Skin epidermis (tissue), 12 donors: ENCODE measurements at regions not wholly inside any gene's neighbourhood (a gene's known extent, or its start where the extent isn't known, plus 50 kb on each side); places are given as distances from the start of the nearest gene placed in this dataset.

Source experiments
- H3K27ac ChIP-seq, 21 experiments: fragments of 200-600 bp; sonication (generic) in 11 of 21; one replicate each; pipeline ENCODE4 v1.5.0; 2020; ENCODE audit warnings: mild to moderate bottlenecking in 3 of 21, inconsistent platforms in 2 of 21, moderate library complexity in 2 of 21
- H3K4me3 ChIP-seq, 7 experiments: fragments of 200-600 bp; sonication (generic) in 2 of 7; one replicate each; pipeline ENCODE4 v1.5.0; 2020; ENCODE audit warnings: inconsistent platforms in 2 of 7, mild to moderate bottlenecking in 2 of 7, moderate library complexity in 1 of 7

- Histone ChIP-seq H3K27ac (no peak overlapping the region), H3K4me3 (no peak overlapping the region)
These were observed 93.8 kb upstream of the MKI67 start for GRCh38 chr10:128220021-128220420.

- no peak overlapping the region for H3K4me3 ChIP-seq
- no peak overlapping the region for H3K27ac ChIP-seq
These were observed 94.9 kb upstream of the MKI67 start for GRCh38 chr10:128221117-128221516.

- no peak overlapping the region for H3K27ac ChIP-seq
- no peak overlapping the region for H3K4me3 ChIP-seq
These were observed 95.6 kb upstream of the MKI67 start for GRCh38 chr10:128221807-128222206.

GRCh38 chr10:128222332-128222849 is 96.2 kb upstream of the MKI67 start:
- H3K27ac ChIP-seq: no peak overlapping the region
- no peak overlapping the region for H3K4me3 ChIP-seq

- no peak overlapping the region for H3K27ac ChIP-seq
These were observed 104.2 kb upstream of the MKI67 start for GRCh38 chr10:128230401-128230800.

GRCh38 chr10:128233422-128233821 is 107.2 kb upstream of the MKI67 start:
- H3K4me3 ChIP-seq: no peak overlapping the region
- no peak overlapping the region for H3K27ac ChIP-seq

More at GRCh38 chr10:128230401-128230800, 104.2 kb upstream of the MKI67 start:
- no peak overlapping the region for H3K4me3 ChIP-seq

- H3K4me3 ChIP-seq: no peak overlapping the region
- H3K27ac ChIP-seq: no peak overlapping the region
These were observed 111.5 kb upstream of the MKI67 start for GRCh38 chr10:128237710-128238109.

- Histone ChIP-seq H3K4me3 (no peak overlapping the region), H3K27ac (no peak overlapping the region)
These were observed 114.8 kb upstream of the MKI67 start for GRCh38 chr10:128241023-128241422.

- H3K4me3 ChIP-seq: no peak overlapping the region
- no peak overlapping the region for H3K27ac ChIP-seq
These were observed 116.4 kb upstream of the MKI67 start for GRCh38 chr10:128242641-128243040.

GRCh38 chr10:128245026-128245425 is 118.8 kb upstream of the MKI67 start:
- H3K4me3 ChIP-seq: no peak overlapping the region

GRCh38 chr10:128247576-128247975 is 121.4 kb upstream of the MKI67 start:
- Histone ChIP-seq H3K27ac (no peak overlapping the region), H3K4me3 (no peak overlapping the region)

More at GRCh38 chr10:128245026-128245425, 118.8 kb upstream of the MKI67 start:
- no peak overlapping the region for H3K27ac ChIP-seq

GRCh38 chr10:128254476-128254875 is 128.3 kb upstream of the MKI67 start:
- Histone ChIP-seq H3K4me3 (no peak overlapping the region), H3K27ac (no peak overlapping the region)

- Histone ChIP-seq H3K27ac (no peak overlapping the region), H3K4me3 (no peak overlapping the region)
These were observed 131.2 kb upstream of the MKI67 start for GRCh38 chr10:128257428-128257827.

- H3K4me3 ChIP-seq: no peak overlapping the region
- H3K27ac ChIP-seq: no peak overlapping the region
These were observed 132.3 kb upstream of the MKI67 start for GRCh38 chr10:128258421-128258976.

GRCh38 chr10:128263891-128264688 is 137.9 kb upstream of the MKI67 start:
- Histone ChIP-seq H3K27ac (no peak overlapping the region), H3K4me3 (no peak overlapping the region)

GRCh38 chr10:128265596-128265995 is 139.4 kb upstream of the MKI67 start:
- Histone ChIP-seq H3K27ac (no peak overlapping the region), H3K4me3 (no peak overlapping the region)

GRCh38 chr10:128267581-128267980 is 141.4 kb upstream of the MKI67 start:
- Histone ChIP-seq H3K27ac (no peak overlapping the region), H3K4me3 (no peak overlapping the region)

GRCh38 chr10:128268015-128268722 is 141.9 kb upstream of the MKI67 start:
- Histone ChIP-seq H3K27ac (no peak overlapping the region), H3K4me3 (no peak overlapping the region)

- Histone ChIP-seq H3K4me3 (no peak overlapping the region), H3K27ac (no peak overlapping the region)
These were observed 148.7 kb upstream of the MKI67 start for GRCh38 chr10:128274938-128275337.

- Histone ChIP-seq H3K4me3 (no peak overlapping the region), H3K27ac (no peak overlapping the region)
These were observed 149.4 kb upstream of the MKI67 start for GRCh38 chr10:128275388-128276177.
